ENCODE measurements at regions not wholly inside any gene's neighbourhood (a gene's known extent, or its start where the extent isn't known, plus 50 kb on each side); places are given as distances from the start of the nearest gene placed in this dataset.

GRCh38 chr11:44468345-44468988, 97.0 kb upstream of the CD82 start:
- H3K27ac ChIP-seq (ENCODE audit: insufficient read length, low read depth, low read length) = no peak overlapping the region
- H3K9me3 ChIP-seq (ENCODE audit: control insufficient read depth, low read depth, low read length) = no peaks in the 10 kb centered on the region
- H3K36me3 Mint-ChIP-seq (ENCODE audit: insufficient read depth in 1 of 3, low read depth in 3 of 3) = peaks cover 2 to 16% (median 6%) of the 10 kb centered on the region in 3 experiments; a peak in 5 of 7 replicates
- no peak overlapping the region for H4K8ac ChIP-seq (replicated peaks; ENCODE audit: insufficient read length, low read depth, low read length)
- no peaks in the 10 kb centered on the region for H3K27me3 ChIP-seq (ENCODE audit: insufficient read depth, low read length)
- H2BK120ac ChIP-seq (ENCODE audit: low read depth, low read length, poor library complexity, severe bottlenecking) = no peak overlapping the region
- H3K4me3 Mint-ChIP-seq = no peak overlapping the region
- no peak overlapping the region for H3K14ac ChIP-seq (ENCODE audit: insufficient read depth, low read length)
- no peak overlapping the region for H3T11ph ChIP-seq (ENCODE audit: low read length)
- H3K56ac ChIP-seq (ENCODE audit: insufficient read length, low read depth, low read length) = no peak overlapping the region
- H3K9me3 Mint-ChIP-seq = peaks cover 23 to 30% of the 10 kb centered on the region in 2 experiments
- 0 out of 2 replicates have a peak, but pooled peaks cover 5% of the 10 kb centered on the region for H3K4me1 ChIP-seq (ENCODE audit: insufficient read depth, low read length)
- H4K5ac ChIP-seq (ENCODE audit: insufficient read length, low read depth, low read length) = no peak overlapping the region
- no peak overlapping the region for H3K4ac ChIP-seq (ENCODE audit: low read depth, low read length)
- H3K79me1 ChIP-seq (ENCODE audit: insufficient read depth, low read depth, low read length, poor library complexity, severe bottlenecking) = no peaks in the 10 kb centered on the region
- no peaks in the 10 kb centered on the region for H3K23me2 ChIP-seq (ENCODE audit: insufficient read length, low read depth, low read length, poor library complexity, severe bottlenecking)
- H4K20me1 ChIP-seq (ENCODE audit: control insufficient read depth, insufficient read depth, insufficient read length) = no peaks in the 10 kb centered on the region
- H2AFZ ChIP-seq (ENCODE audit: low read length) = no peak overlapping the region
- no peak overlapping the region for H2BK15ac ChIP-seq (ENCODE audit: low read depth, low read length)
- H3K79me2 ChIP-seq (ENCODE audit: insufficient read depth, low read length) = no peaks in the 10 kb centered on the region
- no peak for TF ChIP-seq CTCF (conservative IDR thresholded peaks at IDR 0.05)
- peaks cover 22% of the 10 kb centered on the region for H3K27me3 Mint-ChIP-seq (ENCODE audit: low read depth)
- H2BK5ac ChIP-seq (ENCODE audit: insufficient read length, low read length) = no peak overlapping the region
- H3K9ac ChIP-seq (ENCODE audit: extremely low read depth, insufficient read length, low read length) = no peak overlapping the region
- H3K4me2 ChIP-seq (ENCODE audit: insufficient read depth, insufficient read length, low read length) = no peak overlapping the region
- H3K23ac ChIP-seq (ENCODE audit: insufficient read length, low read depth, low read length) = no peak overlapping the region
- H3K4me1 Mint-ChIP-seq = peaks cover 19 to 25% of the 10 kb centered on the region in 2 experiments
- H2AK5ac ChIP-seq (ENCODE audit: insufficient read length, low read length) = no peak overlapping the region
- no peak overlapping the region for H2BK20ac ChIP-seq (ENCODE audit: low read depth, low read length, poor library complexity, severe bottlenecking)
- WGBS (ENCODE audit: extremely low coverage, insufficient read length, low lambda C conversion rate) = no CpG with 5 or more reads among the region's 1 CpG
- no peak for DNase-seq
- no peak overlapping the region for H2BK12ac ChIP-seq (ENCODE audit: insufficient read length, low read depth, low read length)
- H3K27ac Mint-ChIP-seq = peak overlapping the region in 1 of 3 experiments; percentile 33; a peak in 1 of 7 replicates
- no peak overlapping the region for H4K91ac ChIP-seq (ENCODE audit: insufficient read length, low read depth, low read length)
- no peak overlapping the region for H3K18ac ChIP-seq (ENCODE audit: insufficient read length, low read depth, low read length)
